ENCODE measurements at regions not wholly inside any gene's neighbourhood (a gene's known extent, or its start where the extent isn't known, plus 50 kb on each side); places are given as distances from the start of the nearest gene placed in this dataset.
"Not testable (repeated sequence)": the region's sequence is repeated elsewhere in the genome, so short reads cannot be mapped to it uniquely, and the experiment has no call there.

- peak; percentile 64 for ATAC-seq
- TF ChIP-seq CTCF (IDR thresholded peaks at IDR 0.05), result no peak
- no peak overlapping the region for H3K4me3 ChIP-seq
- DNase-seq, result peak; percentile 11 to 40 (median 33)
- no peaks in the 10 kb centered on the region for H3K9me3 ChIP-seq
- intact Hi-C loops (cut with DNase I, micrococcal nuclease), result no loop called here
- H3K4me1 ChIP-seq (ENCODE audit: low read depth), result no peaks in the 10 kb centered on the region
- no peaks in the 10 kb centered on the region for H3K36me3 ChIP-seq (ENCODE audit: low read depth)
Measured at GRCh38 chrX:11890836-11891514, 132.9 kb downstream of the MSL3 start.

GRCh38 chrX:11893933-11894710 lies 136.1 kb downstream of the MSL3 start:
- Histone ChIP-seq H3K36me3 (ENCODE audit: low read depth) (no peaks in the 10 kb centered on the region), H3K9me3 (no peaks in the 10 kb centered on the region), H3K4me1 (ENCODE audit: low read depth) (no peaks in the 10 kb centered on the region), H3K4me3 (no peak overlapping the region)
- no peak for TF ChIP-seq CTCF (IDR thresholded peaks at IDR 0.05)
- DNase-seq (no peak), ATAC-seq (no peak)
- intact Hi-C loops (cut with DNase I, micrococcal nuclease), result no loop called here

- no peak for DNase-seq
- ATAC-seq, result no peak
- no peak for TF ChIP-seq CTCF (IDR thresholded peaks at IDR 0.05)
- Histone ChIP-seq H3K4me3 (no peak overlapping the region), H3K4me1 (ENCODE audit: low read depth) (no peaks in the 10 kb centered on the region), H3K9me3 (no peaks in the 10 kb centered on the region), H3K36me3 (ENCODE audit: low read depth) (no peaks in the 10 kb centered on the region)
- intact Hi-C loops (cut with DNase I, micrococcal nuclease), result no loop called here
Measured at GRCh38 chrX:11899091-11899490, 141.1 kb downstream of the MSL3 start.

GRCh38 chrX:11905933-11906332 lies 147.9 kb downstream of the MSL3 start:
- H3K4me1 ChIP-seq (ENCODE audit: low read depth); ATAC-seq; H3K4me3 ChIP-seq; H3K36me3 ChIP-seq (ENCODE audit: low read depth); H3K9me3 ChIP-seq; intact Hi-C loops (cut with DNase I, micrococcal nuclease); DNase-seq: not testable (repeated sequence)

- Histone ChIP-seq H3K36me3 (ENCODE audit: low read depth) (no peaks in the 10 kb centered on the region), H3K4me1 (ENCODE audit: low read depth) (no peaks in the 10 kb centered on the region), H3K4me3 (no peak overlapping the region), H3K9me3 (no peaks in the 10 kb centered on the region)
- DNase-seq, result peak in 1 of 3 donors; percentile 3
- TF ChIP-seq CTCF (IDR thresholded peaks at IDR 0.05), result no peak
- peak; percentile 32 for ATAC-seq
- intact Hi-C loops (cut with DNase I, micrococcal nuclease), result no loop called here
Measured at GRCh38 chrX:11908371-11908770, 150.3 kb downstream of the MSL3 start.

GRCh38 chrX:11913001-11913400 lies 155.0 kb downstream of the MSL3 start:
- no peaks in the 10 kb centered on the region for H3K9me3 ChIP-seq
- intact Hi-C loops (cut with DNase I, micrococcal nuclease), result no loop called here
- no peaks in the 10 kb centered on the region for H3K4me1 ChIP-seq (ENCODE audit: low read depth)
- TF ChIP-seq CTCF (IDR thresholded peaks at IDR 0.05), result no peak
- ATAC-seq, result no peak
- DNase-seq, result no peak
- H3K36me3 ChIP-seq (ENCODE audit: low read depth), result no peaks in the 10 kb centered on the region
- H3K4me3 ChIP-seq, result no peak overlapping the region
